IPS-18a (cell line): ENCODE measurements at regions not wholly inside any gene's neighbourhood (a gene's known extent, or its start where the extent isn't known, plus 50 kb on each side); places are given as distances from the start of the nearest gene placed in this dataset.

ENCODE experiments used
- H3K27ac ChIP-seq: one replicate; pipeline ENCODE4 v1.5.1; 2013; ENCODE audit warnings: low read length
- H3K27me3 ChIP-seq: one replicate; pipeline ENCODE4 v1.6.1; 2013; ENCODE audit warnings: mild to moderate bottlenecking, low read length; ENCODE audit not compliant: control insufficient read depth, insufficient read depth
- H3K36me3 ChIP-seq: one replicate; pipeline ENCODE4 v1.6.1; 2013; ENCODE audit warnings: low read depth, low read length; ENCODE audit not compliant: control insufficient read depth
- H3K4me1 ChIP-seq: one replicate; pipeline ENCODE4 v1.6.1; 2013; ENCODE audit warnings: low read depth, low read length; ENCODE audit not compliant: control insufficient read depth
- H3K4me3 ChIP-seq: one replicate; pipeline ENCODE4 v1.5.1; 2013; ENCODE audit warnings: low read length
- H3K9ac ChIP-seq: one replicate; pipeline ENCODE4 v1.6.1; 2013; ENCODE audit warnings: mild to moderate bottlenecking, low read length, moderate library complexity
- H3K9me3 ChIP-seq: one replicate; pipeline ENCODE4 v1.6.1; 2013; ENCODE audit warnings: low read depth, low read length; ENCODE audit not compliant: control insufficient read depth

DNA sequence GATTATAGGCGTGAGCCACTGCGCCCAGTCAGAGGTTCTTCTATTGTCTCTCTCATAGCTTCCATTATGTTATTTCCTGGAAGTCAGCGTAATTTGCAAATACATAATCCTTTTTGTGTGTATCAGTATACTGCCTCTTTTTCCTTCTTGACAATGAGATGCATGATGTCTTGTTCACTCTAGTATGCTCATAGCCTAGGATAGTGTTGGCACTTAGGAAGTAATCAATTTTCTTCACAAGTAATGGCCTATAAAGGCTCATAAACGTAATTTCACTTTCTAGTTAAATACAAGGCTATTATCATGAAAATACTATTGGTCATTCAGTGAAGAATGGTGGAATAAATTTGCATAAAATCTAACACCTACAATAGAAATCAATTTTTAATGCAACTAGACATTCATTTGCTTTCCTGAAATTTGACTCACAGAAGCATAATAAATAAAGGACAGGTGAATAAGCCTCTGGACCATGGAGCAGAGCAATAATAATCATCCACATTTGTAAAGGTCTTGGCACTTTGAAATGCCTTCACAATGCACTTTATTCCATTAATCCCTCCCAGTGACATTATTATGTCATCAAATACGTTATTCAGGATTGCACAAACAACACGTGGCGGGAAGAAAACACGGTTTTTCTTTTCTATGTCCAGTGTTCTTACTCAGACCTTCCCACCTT lies 366.9 kb upstream of the BTBD3 start:
- no peak overlapping the region for H3K4me3 ChIP-seq
- no peaks in the 10 kb centered on the region for H3K36me3 ChIP-seq
- no peak overlapping the region for H3K27ac ChIP-seq
- no peaks in the 10 kb centered on the region for H3K9me3 ChIP-seq
- H3K4me1 ChIP-seq = no peaks in the 10 kb centered on the region
- H3K27me3 ChIP-seq = no peaks in the 10 kb centered on the region
- H3K9ac ChIP-seq = no peak overlapping the region

DNA sequence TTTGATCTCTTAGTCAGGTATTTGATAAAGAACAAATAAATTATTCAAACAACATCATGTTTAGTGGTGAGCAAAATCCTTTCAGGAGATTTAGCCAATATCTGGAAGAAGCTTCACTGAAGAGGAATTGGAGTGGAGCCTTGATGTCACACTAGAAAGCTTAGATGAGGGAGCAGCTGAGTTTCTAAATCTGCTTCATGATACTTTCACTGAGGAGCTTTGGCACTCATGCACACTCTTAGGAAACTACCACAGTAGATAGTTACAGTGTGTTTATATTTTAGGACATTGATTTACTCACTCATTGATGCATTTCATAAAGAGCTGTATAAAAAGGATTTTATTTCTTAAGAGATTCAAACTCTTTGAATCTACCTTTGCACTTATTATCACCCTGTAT lies 366.2 kb upstream of the BTBD3 start:
- Histone ChIP-seq H3K36me3 (no peaks in the 10 kb centered on the region), H3K4me1 (no peaks in the 10 kb centered on the region), H3K9me3 (no peaks in the 10 kb centered on the region), H3K9ac (no peak overlapping the region), H3K27me3 (no peaks in the 10 kb centered on the region), H3K4me3 (no peak overlapping the region), H3K27ac (no peak overlapping the region)

DNA sequence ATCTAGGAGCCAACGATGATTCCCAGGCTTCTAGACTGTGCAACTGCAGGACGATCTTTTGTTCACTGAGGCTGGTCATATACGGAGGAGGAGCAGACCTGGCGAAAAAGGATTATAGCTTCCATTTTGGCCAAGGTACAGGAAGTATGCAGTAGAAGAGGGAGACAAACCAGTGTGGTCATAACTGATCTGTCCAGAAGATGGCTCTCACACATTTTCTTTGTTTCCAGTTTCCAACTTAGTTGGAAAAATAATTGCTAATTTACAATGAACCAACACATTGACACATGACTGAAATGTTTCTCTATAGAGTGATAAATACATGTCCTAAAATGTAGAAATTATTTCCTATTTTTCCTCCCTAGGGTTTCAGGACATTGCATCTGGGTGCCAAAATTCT lies 364.1 kb upstream of the BTBD3 start:
- H3K27me3 ChIP-seq = no peaks in the 10 kb centered on the region

DNA sequence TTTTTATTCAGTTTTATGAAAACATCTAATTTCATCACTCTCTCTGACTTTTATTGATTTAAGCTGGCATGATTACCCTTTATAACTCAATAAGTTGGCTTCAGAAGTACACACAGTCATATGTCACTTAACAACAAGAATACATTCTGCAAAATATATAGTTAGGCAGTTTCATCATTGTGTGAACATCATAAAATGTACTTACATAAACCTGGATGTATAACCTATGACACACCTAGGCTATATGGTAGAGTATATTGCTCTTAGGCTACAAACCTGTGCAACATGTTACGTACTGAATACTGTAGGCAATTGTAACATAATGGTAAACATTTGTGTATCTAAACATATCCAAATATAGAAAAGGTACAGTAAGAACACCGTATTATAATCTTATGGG lies 362.2 kb upstream of the BTBD3 start:
- H3K4me1 ChIP-seq = no peaks in the 10 kb centered on the region
- no peak overlapping the region for H3K4me3 ChIP-seq
- H3K27me3 ChIP-seq = no peaks in the 10 kb centered on the region
- no peak overlapping the region for H3K9ac ChIP-seq
- no peaks in the 10 kb centered on the region for H3K36me3 ChIP-seq
- H3K9me3 ChIP-seq = no peaks in the 10 kb centered on the region
- no peak overlapping the region for H3K27ac ChIP-seq

More for the DNA sequence above, 364.1 kb upstream of the BTBD3 start:
- Histone ChIP-seq H3K9ac (no peak overlapping the region), H3K9me3 (no peaks in the 10 kb centered on the region), H3K27ac (no peak overlapping the region), H3K4me3 (no peak overlapping the region), H3K4me1 (no peaks in the 10 kb centered on the region), H3K36me3 (no peaks in the 10 kb centered on the region)

DNA sequence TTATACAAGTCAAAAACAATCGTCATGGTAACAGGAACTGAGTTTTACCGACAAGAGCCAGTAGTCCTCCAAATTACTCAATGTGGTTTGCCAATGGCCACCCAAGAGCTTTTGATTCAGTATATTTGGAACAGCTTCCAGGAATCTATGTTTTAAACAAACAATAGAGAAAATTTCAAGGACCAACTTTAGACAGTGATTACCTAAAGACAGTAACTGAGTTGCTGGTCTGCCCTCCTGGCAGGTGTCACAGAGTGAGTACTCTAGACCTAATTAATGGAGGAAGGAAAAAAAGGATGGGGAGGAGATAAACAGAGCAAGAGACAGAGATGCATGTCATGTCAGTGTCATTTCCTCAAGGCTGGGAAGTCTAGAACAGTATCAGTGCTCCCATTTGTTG lies 361.3 kb upstream of the BTBD3 start:
- Histone ChIP-seq H3K4me1 (no peaks in the 10 kb centered on the region), H3K36me3 (no peaks in the 10 kb centered on the region), H3K27me3 (no peaks in the 10 kb centered on the region), H3K9ac (no peak overlapping the region), H3K27ac (no peak overlapping the region), H3K9me3 (no peaks in the 10 kb centered on the region), H3K4me3 (no peak overlapping the region)

DNA sequence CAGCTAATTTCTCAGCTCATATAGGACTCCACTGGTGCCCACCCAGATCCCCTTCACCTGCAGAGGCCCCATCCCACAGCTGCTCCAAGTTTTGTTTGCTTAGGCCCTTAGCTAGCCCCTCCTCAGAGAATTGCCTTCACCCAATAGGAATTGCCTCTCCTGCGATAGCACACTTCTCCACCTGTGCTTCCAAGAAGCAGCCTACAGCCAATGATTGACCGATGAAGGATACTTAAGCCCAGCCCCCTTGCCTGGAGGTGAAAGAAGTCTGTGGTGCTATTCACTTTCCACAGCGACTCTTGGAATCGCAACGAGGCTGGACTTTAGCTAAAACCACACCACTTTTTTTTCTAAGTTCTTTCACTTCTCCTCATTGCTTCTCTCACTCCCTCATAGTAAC lies 353.2 kb upstream of the BTBD3 start:
- H3K36me3 ChIP-seq = no peaks in the 10 kb centered on the region
- H3K9ac ChIP-seq = no peak overlapping the region
- H3K4me1 ChIP-seq = no peaks in the 10 kb centered on the region
- no peak overlapping the region for H3K4me3 ChIP-seq
- H3K27me3 ChIP-seq = no peaks in the 10 kb centered on the region
- H3K27ac ChIP-seq = no peak overlapping the region
- no peaks in the 10 kb centered on the region for H3K9me3 ChIP-seq

DNA sequence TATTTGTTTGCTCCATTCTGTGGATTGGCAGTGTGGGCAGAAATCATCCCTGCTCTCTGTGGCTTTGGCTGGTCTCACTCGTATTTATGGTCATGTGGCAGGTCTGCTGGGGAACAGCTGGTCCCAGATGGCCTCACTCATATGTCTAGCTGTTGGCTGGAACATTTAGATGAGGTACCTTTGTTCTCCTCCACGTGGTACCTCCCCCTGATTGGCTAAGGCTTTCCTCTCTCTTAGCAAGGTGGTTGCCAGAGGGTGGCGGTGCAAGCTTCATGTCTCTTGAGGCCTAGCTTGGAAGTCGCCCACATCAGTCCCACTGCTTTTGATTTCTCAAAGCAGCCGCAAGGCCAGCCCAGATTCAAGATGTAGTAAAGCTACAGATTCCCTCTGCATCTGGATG lies 348.5 kb upstream of the BTBD3 start:
- Histone ChIP-seq H3K9me3 (no peaks in the 10 kb centered on the region), H3K9ac (no peak overlapping the region), H3K4me3 (no peak overlapping the region), H3K4me1 (no peaks in the 10 kb centered on the region), H3K27ac (no peak overlapping the region), H3K36me3 (no peaks in the 10 kb centered on the region), H3K27me3 (no peaks in the 10 kb centered on the region)

DNA sequence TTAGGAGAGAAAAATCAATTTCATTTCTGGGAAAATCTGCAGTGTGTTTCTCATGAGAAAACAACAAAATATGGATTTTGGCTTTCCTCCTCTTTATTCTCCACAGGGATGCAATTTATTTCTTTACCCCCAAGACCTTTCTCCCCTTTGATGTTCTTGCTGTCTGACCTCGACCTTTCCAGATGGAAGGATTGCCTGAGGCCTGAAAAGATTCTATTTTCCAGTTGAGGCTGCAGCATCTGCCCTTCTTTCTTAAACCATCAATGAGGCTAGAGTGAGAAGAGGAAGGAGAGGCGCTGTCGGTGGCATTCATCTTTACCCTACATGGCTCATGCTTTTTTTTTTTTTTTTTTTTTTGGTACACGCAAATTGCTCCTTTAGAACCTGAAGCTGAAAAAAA lies 344.2 kb upstream of the BTBD3 start:
- H3K4me3 ChIP-seq = no peak overlapping the region
- no peaks in the 10 kb centered on the region for H3K36me3 ChIP-seq
- no peaks in the 10 kb centered on the region for H3K27me3 ChIP-seq
- no peaks in the 10 kb centered on the region for H3K4me1 ChIP-seq
- H3K27ac ChIP-seq = no peak overlapping the region
- H3K9me3 ChIP-seq = no peaks in the 10 kb centered on the region
- H3K9ac ChIP-seq = no peak overlapping the region

DNA sequence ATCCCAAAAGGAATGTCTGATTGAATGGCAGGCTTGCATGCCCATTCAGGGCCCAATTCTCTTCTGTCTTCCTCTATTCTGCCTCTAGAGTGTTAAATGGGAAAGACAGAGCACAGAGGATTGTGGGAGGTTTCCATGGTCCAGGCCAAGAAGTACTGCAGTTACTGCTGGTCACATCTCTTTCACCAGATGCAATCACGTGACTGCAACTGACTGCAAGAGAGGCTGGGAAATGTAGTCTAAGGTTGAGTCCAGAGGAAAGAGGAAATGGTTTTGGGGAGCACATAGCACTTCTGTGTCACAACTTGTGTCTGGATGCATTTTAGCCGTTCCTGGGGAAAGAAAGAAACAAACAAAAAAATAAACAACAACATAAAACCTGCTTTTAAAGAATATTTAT lies 336.4 kb upstream of the BTBD3 start:
- Histone ChIP-seq H3K27ac (no peak overlapping the region), H3K9ac (no peak overlapping the region), H3K4me3 (no peak overlapping the region), H3K4me1 (no peaks in the 10 kb centered on the region), H3K9me3 (no peaks in the 10 kb centered on the region), H3K36me3 (no peaks in the 10 kb centered on the region), H3K27me3 (no peaks in the 10 kb centered on the region)

DNA sequence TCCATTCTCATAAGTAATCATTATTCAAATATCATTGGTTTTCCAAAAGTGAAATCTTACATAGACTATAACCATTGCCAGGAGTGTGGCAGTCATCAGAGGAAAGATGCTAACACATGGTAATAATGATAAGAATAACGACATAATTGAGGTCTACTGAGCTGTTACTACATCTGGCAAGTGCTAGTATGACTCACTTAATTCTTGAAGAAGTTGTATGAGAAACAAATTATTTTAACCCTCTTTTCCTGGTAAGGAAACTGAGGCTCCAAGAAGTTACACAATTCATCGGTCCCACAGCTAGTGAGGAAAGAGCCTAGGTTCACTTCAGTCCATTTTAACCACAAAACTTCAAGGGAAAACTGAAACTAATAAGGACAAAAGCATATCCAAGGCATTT lies 335.6 kb upstream of the BTBD3 start:
- Histone ChIP-seq H3K4me1 (no peaks in the 10 kb centered on the region), H3K27me3 (no peaks in the 10 kb centered on the region), H3K9me3 (no peaks in the 10 kb centered on the region), H3K4me3 (no peak overlapping the region), H3K9ac (no peak overlapping the region), H3K27ac (no peak overlapping the region), H3K36me3 (no peaks in the 10 kb centered on the region)

DNA sequence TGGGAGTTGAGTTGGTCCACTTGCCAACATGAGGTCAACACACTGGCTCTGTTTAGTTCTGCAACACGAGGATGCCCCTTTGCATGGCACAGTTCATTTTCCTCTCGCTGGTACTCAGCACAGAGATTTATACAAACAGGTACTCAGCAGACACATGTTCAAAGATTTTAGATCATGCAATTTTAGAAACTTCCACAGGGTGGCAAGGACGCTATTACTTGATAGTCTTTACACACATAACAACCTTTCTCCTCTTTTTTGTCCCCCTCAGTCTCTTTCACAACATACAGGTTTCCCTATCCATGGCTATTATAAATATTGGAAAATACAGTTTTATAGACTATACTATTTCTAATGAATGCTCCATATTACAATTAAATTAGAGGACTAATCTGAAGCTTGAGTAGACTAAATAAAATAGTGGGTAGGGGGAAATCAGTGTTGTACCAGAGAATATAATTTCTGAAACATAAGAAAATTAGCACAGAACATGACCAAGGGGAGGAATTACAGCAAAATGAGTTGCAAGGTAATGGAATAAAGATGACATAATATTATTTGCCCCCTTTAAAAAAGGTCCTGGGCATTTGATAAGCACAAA lies 331.8 kb upstream of the BTBD3 start:
- H3K4me3 ChIP-seq = no peak overlapping the region
- no peak overlapping the region for H3K9ac ChIP-seq
- no peaks in the 10 kb centered on the region for H3K9me3 ChIP-seq
- H3K27me3 ChIP-seq = no peaks in the 10 kb centered on the region
- no peaks in the 10 kb centered on the region for H3K36me3 ChIP-seq
- H3K27ac ChIP-seq = no peak overlapping the region
- no peaks in the 10 kb centered on the region for H3K4me1 ChIP-seq

DNA sequence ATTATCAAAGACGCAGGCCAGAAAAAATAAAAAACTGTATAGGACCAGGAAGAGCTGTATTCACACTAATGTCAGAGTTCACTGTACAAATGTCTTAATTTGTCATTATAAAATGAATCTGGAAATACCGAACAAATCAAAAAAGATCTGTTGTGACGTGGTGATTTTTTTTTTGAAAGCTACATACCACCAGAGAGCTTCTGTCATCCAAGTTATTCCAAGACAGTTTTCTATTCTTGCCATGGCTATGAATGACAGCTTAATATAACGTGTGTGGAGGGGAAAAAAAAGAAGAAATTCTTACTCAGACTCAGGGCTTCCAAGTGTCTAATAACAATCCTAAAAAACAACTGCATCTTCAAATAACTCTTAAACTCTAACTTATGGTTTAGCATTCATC lies 328.8 kb upstream of the BTBD3 start:
- Histone ChIP-seq H3K9me3 (no peaks in the 10 kb centered on the region), H3K9ac (no peak overlapping the region), H3K4me1 (no peaks in the 10 kb centered on the region)

More for the DNA sequence above, 328.8 kb upstream of the BTBD3 start:
- Histone ChIP-seq H3K4me3 (no peak overlapping the region), H3K27ac (no peak overlapping the region), H3K27me3 (no peaks in the 10 kb centered on the region), H3K36me3 (no peaks in the 10 kb centered on the region)
